SU-DHL-6 (cell line): ENCODE measurements at regions not wholly inside any gene's neighbourhood (a gene's known extent, or its start where the extent isn't known, plus 50 kb on each side); places are given as distances from the start of the nearest gene placed in this dataset.
A peak's percentile ranks its signal among the peaks of the same experiment; 100 is the strongest.

Experiments
- H2AFZ ChIP-seq: fragments of 200-600 bp; sonication (generic); 2 replicates; pipeline ENCODE4 v1.6.1; 2014; ENCODE audit warnings: low read depth, mild to moderate bottlenecking, moderate library complexity, mixed read lengths, antibody characterized with exemption, low read length; ENCODE audit not compliant: severe bottlenecking
- H3F3A ChIP-seq: fragments of 200-600 bp; shearing (Covaris generic); 2 replicates; pipeline ENCODE4 v1.6.0; 2016; ENCODE audit warnings: antibody characterized with exemption, mild to moderate bottlenecking; ENCODE audit not compliant: insufficient read depth
- H3K27ac ChIP-seq: fragments of 200-600 bp; sonication (generic); 2 replicates; pipeline ENCODE4 v1.5.1; 2016; ENCODE audit warnings: low read depth, mild to moderate bottlenecking, low read length, moderate library complexity, mixed read lengths
- H3K27me3 ChIP-seq: fragments of 200-600 bp; sonication (generic), shearing (Covaris generic); 2 replicates; pipeline ENCODE4 v1.6.0; 2014; ENCODE audit warnings: mild to moderate bottlenecking, low read length
- H3K36me3 ChIP-seq: fragments of 200-600 bp; sonication (generic); 2 replicates; pipeline ENCODE4 v1.6.1; 2014; ENCODE audit warnings: mild to moderate bottlenecking, low read length, mixed read lengths
- H3K4me2 ChIP-seq: fragments of 300-600, 200-600 bp; shearing (Covaris generic), sonication (generic); 2 replicates; pipeline ENCODE4 v1.6.0; 2014; ENCODE audit warnings: low read length, low read depth, mild to moderate bottlenecking; ENCODE audit not compliant: poor library complexity, severe bottlenecking
- H3K4me3 ChIP-seq: fragments of 200-600 bp; sonication (generic); 2 replicates; pipeline ENCODE4 v1.5.1; 2014; ENCODE audit warnings: antibody characterized with exemption, low read length, mild to moderate bottlenecking, mixed read lengths; ENCODE audit not compliant: insufficient read depth, poor library complexity, severe bottlenecking
- H3K79me2 ChIP-seq: fragments of 200-600 bp; sonication (generic); 2 replicates; pipeline ENCODE4 v1.6.1; 2014; ENCODE audit warnings: mild to moderate bottlenecking, low read length, moderate library complexity; ENCODE audit not compliant: insufficient read depth
- H3K9ac ChIP-seq: fragments of 200-600 bp; sonication (generic); 2 replicates; pipeline ENCODE4 v1.7.0; 2014; ENCODE audit warnings: mild to moderate bottlenecking, low read length
- H3K9me2 ChIP-seq: fragments of 200-600 bp; sonication (generic); replicated peaks from 2 replicates; pipeline ENCODE4 v1.6.1; 2014; ENCODE audit warnings: low read length; ENCODE audit not compliant: insufficient read depth
- H3K9me3 ChIP-seq: fragments of 200-600 bp; sonication (generic); 2 replicates; pipeline ENCODE4 v1.6.1; 2014; ENCODE audit warnings: low read length, mixed read lengths; ENCODE audit not compliant: insufficient read depth
- H4K20me1 ChIP-seq: fragments of 200-600 bp; sonication (generic); 2 replicates; pipeline ENCODE4 v1.6.1; 2014; ENCODE audit warnings: low read depth, mild to moderate bottlenecking, antibody characterized with exemption, low read length, moderate library complexity, mixed read lengths
- CTCF ChIP-seq: fragments of 200-600 bp; sonication (generic); IDR thresholded peaks from one replicate; pipeline ENCODE4 v1.5.1; 2017; ENCODE audit warnings: antibody characterized with exemption, mild to moderate bottlenecking, low read length, moderate library complexity; ENCODE audit not compliant: insufficient read depth, poor library complexity, severe bottlenecking
- EZH2phosphoT487 ChIP-seq: fragments of 200-600 bp; sonication (generic), shearing (Covaris generic); conservative IDR thresholded peaks from 2 replicates; pipeline ENCODE4 v1.6.1; 2018; ENCODE audit warnings: mild to moderate bottlenecking, antibody characterized with exemption, low read length, moderate library complexity, mixed read lengths

GRCh38 chr4:133377286-133377685 lies 228.2 kb downstream of the PCDH10 start:
- no peak overlapping the region for H3K27ac ChIP-seq
- H3K9me3 ChIP-seq = no peaks in the 10 kb centered on the region
- no peaks in the 10 kb centered on the region for H3K79me2 ChIP-seq
- H4K20me1 ChIP-seq = no peaks in the 10 kb centered on the region
- TF ChIP-seq CTCF (no peak), EZH2phosphoT487 (no peak)
- no peak overlapping the region for H3K4me3 ChIP-seq
- no peak overlapping the region for H2AFZ ChIP-seq
- H3K4me2 ChIP-seq = no peak overlapping the region
- H3K9ac ChIP-seq = no peak overlapping the region
- H3F3A ChIP-seq = no peaks in the 10 kb centered on the region
- no peaks in the 10 kb centered on the region for H3K36me3 ChIP-seq
- no peaks in the 10 kb centered on the region for H3K9me2 ChIP-seq
- no peaks in the 10 kb centered on the region for H3K27me3 ChIP-seq

DNA sequence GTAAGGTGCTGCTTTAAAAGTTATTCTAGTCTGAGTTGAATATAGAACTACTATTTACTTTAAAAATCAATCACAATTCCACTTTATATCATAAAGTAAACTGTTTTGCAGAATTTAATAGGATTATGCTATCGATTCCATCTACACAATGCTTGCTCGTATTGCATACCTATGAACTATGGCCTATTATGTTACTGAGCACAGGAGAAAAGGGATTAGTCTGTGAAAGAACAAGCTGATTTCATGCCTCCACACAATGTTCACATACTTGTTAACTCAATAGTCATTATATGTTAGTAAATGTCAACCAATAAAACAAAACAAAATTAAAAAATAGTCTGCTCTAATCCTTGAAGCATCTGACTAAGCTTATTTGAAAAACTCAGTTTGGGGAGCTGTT lies 223.6 kb downstream of the PCDH10 start:
- no peak overlapping the region for H2AFZ ChIP-seq
- H3K27me3 ChIP-seq = no peaks in the 10 kb centered on the region
- H3K9me2 ChIP-seq = no peaks in the 10 kb centered on the region
- no peak overlapping the region for H3K4me2 ChIP-seq
- no peaks in the 10 kb centered on the region for H3K36me3 ChIP-seq
- no peaks in the 10 kb centered on the region for H3K9me3 ChIP-seq
- no peak for TF ChIP-seq CTCF
- TF ChIP-seq EZH2phosphoT487 = no peak
- H3K79me2 ChIP-seq = no peaks in the 10 kb centered on the region
- H4K20me1 ChIP-seq = no peaks in the 10 kb centered on the region
- H3F3A ChIP-seq = no peaks in the 10 kb centered on the region
- no peak overlapping the region for H3K4me3 ChIP-seq
- H3K9ac ChIP-seq = no peak overlapping the region
- H3K27ac ChIP-seq = no peak overlapping the region

DNA sequence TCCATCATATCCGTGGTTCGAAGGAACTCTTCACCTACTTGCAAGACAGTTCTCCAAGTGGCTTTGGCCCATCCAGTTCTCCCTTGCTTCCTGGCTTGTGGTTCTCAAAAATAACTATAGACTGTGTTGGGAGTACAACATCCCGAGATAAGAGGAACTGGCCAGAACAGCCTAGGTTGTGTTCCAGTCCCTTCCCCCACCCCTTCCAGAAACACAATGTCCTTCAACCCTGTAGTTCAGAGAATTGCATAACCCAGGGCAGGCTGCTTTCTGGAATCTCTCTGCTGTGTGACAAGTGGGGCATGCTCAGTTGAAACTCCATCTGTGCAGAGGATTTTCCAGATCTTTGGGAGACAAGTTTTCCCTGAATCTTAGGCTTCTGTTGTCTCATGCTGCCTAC lies 206.5 kb downstream of the PCDH10 start:
- H2AFZ ChIP-seq = no peak overlapping the region
- no peak overlapping the region for H3K4me2 ChIP-seq
- no peak overlapping the region for H3K4me3 ChIP-seq
- H3K36me3 ChIP-seq = no peaks in the 10 kb centered on the region
- no peaks in the 10 kb centered on the region for H3K79me2 ChIP-seq
- H3K9ac ChIP-seq = no peak overlapping the region
- H3K27ac ChIP-seq = no peak overlapping the region
- no peaks in the 10 kb centered on the region for H4K20me1 ChIP-seq
- no peaks in the 10 kb centered on the region for H3K27me3 ChIP-seq
- no peaks in the 10 kb centered on the region for H3K9me3 ChIP-seq
- no peaks in the 10 kb centered on the region for H3F3A ChIP-seq
- TF ChIP-seq CTCF (no peak), EZH2phosphoT487 (no peak)
- no peaks in the 10 kb centered on the region for H3K9me2 ChIP-seq

- TF ChIP-seq EZH2phosphoT487 (no peak), CTCF (no peak)
- no peaks in the 10 kb centered on the region for H3K79me2 ChIP-seq
- H3F3A ChIP-seq = no peaks in the 10 kb centered on the region
- no peak overlapping the region for H3K9ac ChIP-seq
- H3K4me3 ChIP-seq = no peak overlapping the region
- no peak overlapping the region for H3K4me2 ChIP-seq
- no peak overlapping the region for H3K27ac ChIP-seq
- no peaks in the 10 kb centered on the region for H3K36me3 ChIP-seq
- H3K27me3 ChIP-seq = no peaks in the 10 kb centered on the region
- H2AFZ ChIP-seq = peak overlapping the region; percentile 7
- H4K20me1 ChIP-seq = no peaks in the 10 kb centered on the region
- no peaks in the 10 kb centered on the region for H3K9me2 ChIP-seq
- H3K9me3 ChIP-seq = no peaks in the 10 kb centered on the region
These were observed 198.3 kb downstream of the PCDH10 start for GRCh38 chr4:133347409-133347808.
